ENCODE measurements at regions not wholly inside any gene's neighbourhood (a gene's known extent, or its start where the extent isn't known, plus 50 kb on each side); places are given as distances from the start of the nearest gene placed in this dataset.
"Not testable (repeated sequence)": the region's sequence is repeated elsewhere in the genome, so short reads cannot be mapped to it uniquely, and the experiment has no call there.

DNA sequence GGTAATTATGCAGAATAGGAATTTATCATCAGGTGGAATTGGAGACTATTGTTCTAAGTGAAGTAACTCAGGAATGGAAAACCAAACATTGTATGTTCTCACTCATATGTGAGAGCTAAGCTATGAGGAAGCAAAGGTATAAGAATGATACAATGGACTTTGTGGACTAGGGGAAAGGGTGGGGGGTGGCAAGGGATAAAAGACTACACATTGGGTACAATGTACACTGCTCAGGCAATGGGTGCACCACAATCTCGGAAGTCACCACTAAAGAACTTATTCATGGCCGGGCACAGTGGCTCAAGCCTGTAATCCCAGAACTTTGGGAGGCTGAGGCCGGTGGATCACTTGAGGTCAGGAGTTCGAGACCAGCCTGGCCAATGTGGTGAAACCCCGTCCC, 51.6 kb upstream of the MIER3 start:
- TF ChIP-seq, protein P1, sequence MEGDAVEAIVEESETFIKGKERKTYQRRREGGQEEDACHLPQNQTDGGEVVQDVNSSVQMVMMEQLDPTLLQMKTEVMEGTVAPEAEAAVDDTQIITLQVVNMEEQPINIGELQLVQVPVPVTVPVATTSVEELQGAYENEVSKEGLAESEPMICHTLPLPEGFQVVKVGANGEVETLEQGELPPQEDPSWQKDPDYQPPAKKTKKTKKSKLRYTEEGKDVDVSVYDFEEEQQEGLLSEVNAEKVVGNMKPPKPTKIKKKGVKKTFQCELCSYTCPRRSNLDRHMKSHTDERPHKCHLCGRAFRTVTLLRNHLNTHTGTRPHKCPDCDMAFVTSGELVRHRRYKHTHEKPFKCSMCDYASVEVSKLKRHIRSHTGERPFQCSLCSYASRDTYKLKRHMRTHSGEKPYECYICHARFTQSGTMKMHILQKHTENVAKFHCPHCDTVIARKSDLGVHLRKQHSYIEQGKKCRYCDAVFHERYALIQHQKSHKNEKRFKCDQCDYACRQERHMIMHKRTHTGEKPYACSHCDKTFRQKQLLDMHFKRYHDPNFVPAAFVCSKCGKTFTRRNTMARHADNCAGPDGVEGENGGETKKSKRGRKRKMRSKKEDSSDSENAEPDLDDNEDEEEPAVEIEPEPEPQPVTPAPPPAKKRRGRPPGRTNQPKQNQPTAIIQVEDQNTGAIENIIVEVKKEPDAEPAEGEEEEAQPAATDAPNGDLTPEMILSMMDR (conservative IDR thresholded peaks at IDR 0.05 in 1 of 2, IDR thresholded peaks at IDR 0.05 in 1 of 2; ENCODE audit: extremely low read depth in 1 of 2, insufficient read depth in 1 of 2, low read depth in 1 of 2, low read length in 2 of 2), result not testable (repeated sequence)
- TF ChIP-seq EZH2 (IDR thresholded peaks at IDR 0.05; ENCODE audit: borderline replicate concordance, low read length), result not testable (repeated sequence)
